ENCODE measurements at regions not wholly inside any gene's neighbourhood (a gene's known extent, or its start where the extent isn't known, plus 50 kb on each side); places are given as distances from the start of the nearest gene placed in this dataset.

DNA sequence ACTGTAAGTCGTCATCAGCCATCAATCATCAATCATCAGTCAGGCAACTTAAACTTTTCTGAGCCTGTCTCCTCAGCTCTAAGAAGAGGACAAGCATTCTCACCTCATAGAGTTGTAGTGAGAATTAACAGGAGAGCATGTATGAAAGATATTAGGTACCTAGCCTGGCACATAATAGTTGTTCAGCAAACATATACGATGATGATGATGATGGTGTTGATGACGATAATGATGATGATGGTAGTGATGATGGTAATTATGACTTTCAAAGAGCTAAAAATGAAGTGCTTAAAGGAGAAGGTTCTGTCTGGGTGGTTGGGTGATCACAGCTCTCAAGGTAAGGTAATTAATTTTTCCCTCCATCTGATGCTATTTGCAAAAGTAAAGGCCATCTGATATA is 55.1 kb upstream of the ADRB1 start:
- TF ChIP-seq, protein P1, sequence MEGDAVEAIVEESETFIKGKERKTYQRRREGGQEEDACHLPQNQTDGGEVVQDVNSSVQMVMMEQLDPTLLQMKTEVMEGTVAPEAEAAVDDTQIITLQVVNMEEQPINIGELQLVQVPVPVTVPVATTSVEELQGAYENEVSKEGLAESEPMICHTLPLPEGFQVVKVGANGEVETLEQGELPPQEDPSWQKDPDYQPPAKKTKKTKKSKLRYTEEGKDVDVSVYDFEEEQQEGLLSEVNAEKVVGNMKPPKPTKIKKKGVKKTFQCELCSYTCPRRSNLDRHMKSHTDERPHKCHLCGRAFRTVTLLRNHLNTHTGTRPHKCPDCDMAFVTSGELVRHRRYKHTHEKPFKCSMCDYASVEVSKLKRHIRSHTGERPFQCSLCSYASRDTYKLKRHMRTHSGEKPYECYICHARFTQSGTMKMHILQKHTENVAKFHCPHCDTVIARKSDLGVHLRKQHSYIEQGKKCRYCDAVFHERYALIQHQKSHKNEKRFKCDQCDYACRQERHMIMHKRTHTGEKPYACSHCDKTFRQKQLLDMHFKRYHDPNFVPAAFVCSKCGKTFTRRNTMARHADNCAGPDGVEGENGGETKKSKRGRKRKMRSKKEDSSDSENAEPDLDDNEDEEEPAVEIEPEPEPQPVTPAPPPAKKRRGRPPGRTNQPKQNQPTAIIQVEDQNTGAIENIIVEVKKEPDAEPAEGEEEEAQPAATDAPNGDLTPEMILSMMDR (IDR thresholded peaks at IDR 0.05; ENCODE audit: insufficient read depth, low read depth, low read length), result no peak
- no peak for TF ChIP-seq EZH2 (IDR thresholded peaks at IDR 0.05; ENCODE audit: insufficient read depth, low read length)

Data from astrocyte (in vitro differentiated cells and primary cell).